COLO668 (cell line): ENCODE measurements at regions not wholly inside any gene's neighbourhood (a gene's known extent, or its start where the extent isn't known, plus 50 kb on each side); places are given as distances from the start of the nearest gene placed in this dataset.
"Not testable (repeated sequence)": the region's sequence is repeated elsewhere in the genome, so short reads cannot be mapped to it uniquely, and the experiment has no call there.

Source experiments
- DNase-seq: peaks from one replicate; lab custom pipeline; 2025; ENCODE audit not compliant: unreplicated experiment; lab: John Stamatoyannopoulos, UW

DNA sequence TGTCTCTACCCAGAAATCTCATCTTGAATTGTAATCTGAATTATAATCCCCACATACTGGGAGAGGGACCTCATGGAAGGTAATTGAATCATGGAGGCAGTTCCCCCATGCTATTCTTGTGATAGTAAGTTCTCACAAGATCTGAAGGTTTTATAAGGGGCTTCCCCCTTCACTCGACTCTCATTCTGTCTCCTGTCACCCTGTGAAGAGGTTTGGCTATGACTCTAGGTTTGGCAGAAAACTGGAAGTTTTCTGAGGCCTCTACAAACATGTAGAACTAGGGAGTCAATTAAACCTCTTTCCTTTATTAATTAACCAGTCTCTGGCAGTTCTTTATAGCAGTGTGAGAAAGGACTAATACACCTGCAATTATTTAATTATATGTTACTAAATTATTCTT, 125.2 kb upstream of the TGFBR2 start:
- DNase-seq = no peak

GRCh38 chr3:30484229-30484628, 122.2 kb upstream of the TGFBR2 start:
- not testable (repeated sequence) for DNase-seq

- no peak for DNase-seq
These were observed 120.0 kb upstream of the TGFBR2 start for GRCh38 chr3:30486368-30486767.

DNA sequence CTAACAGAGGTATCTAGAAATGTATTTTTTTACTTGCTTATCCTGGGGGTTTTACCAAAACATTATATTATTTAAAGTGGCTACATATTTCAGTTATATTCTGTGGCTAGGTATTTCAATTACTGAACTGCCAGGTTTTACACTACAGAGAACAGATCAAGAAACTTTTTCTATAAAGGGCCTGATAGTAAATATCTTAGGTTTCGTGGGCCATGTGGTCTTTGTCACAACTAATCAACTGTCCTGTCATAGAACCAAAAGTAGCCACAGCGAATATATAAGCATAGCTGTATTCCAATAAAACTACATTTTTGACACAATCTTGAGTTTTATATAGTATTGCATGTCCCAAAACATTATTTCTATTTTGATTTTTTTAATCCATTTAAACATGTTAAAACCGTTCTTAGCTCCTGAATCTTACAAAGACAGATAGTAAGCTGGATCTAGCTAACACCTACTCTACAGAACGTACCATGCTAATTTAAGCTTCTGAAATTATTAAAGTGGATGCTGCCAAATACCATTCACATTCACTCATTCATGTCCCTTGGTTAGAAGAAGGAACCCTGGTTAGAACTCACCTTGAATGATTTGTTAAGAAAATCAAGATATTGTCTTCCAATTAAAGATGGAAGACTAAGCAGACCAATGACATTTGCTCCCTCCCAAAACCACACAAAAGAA, 118.2 kb upstream of the TGFBR2 start:
- DNase-seq = no peak

DNA sequence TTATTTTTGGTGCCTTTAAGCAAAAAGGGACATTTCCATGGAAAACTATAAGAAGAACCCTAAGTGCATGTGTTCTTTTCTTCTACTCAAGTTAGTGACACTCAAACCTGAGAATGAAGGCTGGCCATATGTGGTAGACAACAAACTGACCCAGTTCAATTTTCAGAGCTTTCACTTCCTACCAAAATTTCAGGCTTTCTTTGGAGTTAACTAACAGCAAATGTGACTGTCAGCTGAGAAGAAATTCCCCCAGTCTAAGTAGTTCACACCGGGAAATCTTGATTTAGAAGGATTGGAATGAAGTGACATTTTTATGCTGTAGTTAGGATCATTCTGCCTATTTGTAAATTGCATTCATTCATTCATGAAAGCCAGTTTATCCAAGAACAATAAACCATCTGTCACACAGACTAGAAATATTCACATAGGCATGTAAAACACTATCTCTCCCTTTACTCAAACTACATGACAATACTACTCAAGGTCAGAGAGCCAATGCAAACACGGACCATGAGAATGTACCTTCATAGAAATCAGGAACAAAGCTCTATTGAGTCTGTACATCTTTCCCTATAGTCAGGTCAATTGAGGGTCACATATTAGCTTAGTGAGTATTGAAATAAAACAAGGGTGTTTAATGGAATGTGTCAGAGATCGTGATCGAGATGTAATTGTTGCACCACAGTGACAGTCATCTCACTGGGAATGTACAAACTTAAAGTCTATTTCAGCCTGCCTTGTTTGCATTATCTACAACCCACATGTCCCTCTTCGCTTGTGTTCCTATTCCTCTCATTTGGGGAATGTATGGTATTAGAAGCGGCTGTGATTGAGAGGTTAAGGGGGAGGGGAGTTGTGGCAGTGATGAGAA, 113.8 kb upstream of the TGFBR2 start:
- no peak for DNase-seq

DNA sequence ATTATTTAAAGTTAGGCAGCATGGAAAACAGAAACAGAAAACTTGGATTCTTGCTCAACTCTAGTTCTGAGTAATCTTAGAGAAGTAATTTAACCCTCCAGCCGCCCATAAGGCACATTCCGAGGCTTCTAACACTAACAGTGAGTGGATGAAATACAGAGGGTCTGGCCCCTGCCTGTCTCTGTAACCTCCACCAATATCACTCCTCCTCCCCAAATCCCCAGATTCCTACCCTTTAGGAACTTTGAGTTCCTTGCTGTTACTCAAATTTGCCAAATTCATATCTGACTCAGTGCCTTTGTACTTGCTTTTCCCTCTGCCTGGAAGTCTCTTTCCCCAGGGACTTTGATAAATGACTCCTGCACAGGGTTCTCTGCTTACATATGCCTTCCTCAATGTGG, 112.5 kb upstream of the TGFBR2 start:
- no peak for DNase-seq

DNA sequence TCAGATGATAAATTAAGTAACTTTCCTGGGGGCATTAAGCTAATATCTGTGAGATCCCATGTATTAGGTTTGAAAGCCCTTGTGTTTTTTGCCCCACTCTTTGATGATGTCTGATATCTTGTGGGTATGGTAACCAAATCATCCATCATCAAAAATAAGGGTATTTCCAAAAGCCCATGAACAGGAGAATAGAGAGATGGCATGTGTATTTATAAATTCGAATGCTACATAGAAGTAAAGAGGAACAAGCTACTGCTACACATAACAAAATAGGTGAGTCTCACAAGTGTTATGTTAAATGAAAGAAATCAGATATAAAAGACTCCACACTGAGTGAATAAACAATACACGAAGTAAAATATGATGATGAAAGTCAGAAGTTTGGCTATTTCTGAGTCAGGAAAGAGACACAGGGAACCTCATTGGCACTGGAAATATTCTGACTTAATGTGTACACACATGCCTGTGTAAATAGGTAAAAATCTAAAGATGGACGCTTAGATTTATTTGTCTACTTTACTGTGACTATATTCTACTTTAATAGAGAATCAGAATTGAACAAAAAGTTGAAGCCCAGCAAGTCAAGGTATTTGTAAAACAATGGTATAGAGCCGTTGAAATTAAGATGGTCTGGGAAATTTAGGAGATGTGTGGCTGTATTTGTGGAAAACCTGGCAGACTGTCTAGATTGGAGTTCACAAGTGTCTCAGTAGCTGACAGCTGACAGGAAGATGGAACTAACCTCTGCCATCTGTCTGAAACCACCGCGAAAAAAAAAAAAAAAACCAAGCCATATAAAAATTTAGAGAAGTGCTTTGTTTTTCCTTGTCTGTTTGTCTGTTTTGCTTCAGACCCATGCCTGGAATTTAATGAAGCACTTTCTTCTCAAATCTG, 111.0 kb upstream of the TGFBR2 start:
- no peak for DNase-seq

GRCh38 chr3:30496066-30496966, 110.1 kb upstream of the TGFBR2 start:
- DNase-seq = no peak

DNA sequence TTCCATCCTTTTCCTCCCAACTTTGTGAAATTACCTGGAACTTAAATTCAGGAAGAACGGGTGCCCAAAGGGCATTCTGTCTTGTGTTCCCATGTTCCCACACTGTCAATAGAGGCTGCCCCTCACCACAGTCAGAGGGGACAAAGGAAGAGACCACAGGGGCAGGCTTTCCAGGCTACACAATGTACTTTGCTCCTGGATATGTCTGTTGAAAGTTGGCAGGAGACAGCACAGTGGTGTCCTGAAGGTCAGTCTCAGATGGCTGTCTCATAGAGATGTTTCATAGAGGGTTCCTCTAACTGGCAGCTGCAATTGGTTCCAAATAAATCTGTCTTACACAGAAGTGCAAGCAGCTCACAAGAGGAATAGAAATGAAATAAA, 107.8 kb upstream of the TGFBR2 start:
- no peak for DNase-seq

DNA sequence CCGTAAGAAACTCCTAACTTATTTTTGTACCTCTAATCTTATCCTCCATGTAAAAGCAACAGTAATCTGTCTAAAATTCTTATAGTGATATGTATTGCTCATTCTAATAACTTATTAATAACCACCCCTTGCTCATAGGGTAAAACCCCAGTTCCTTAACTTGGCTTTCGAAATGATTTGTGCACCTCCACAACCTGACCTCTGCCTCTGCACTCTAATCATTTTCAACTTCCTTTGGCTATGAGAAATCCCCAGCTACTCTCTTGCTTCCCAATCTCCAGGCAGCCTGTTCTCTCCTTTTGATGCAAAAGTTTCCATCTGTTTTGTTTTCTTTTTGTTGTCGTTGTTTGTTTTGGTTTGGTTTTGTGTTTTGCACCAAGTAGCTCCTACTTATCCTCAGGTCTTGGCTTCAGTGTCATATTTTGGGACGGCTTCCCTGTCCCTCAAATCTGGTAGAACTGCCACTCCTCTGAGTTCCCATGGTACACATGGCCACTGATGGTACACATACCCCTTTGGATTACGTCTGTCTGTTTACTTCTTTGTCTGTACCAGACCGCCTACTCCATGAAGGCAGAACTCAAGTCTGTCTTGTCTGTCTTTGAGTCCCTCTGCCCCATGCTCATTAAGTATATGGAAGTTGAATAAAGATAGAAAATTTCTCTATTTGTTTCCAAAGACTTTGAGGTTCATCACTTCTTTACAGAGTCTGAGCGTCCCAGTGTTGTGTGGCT, 105.6 kb upstream of the TGFBR2 start:
- DNase-seq = no peak

DNA sequence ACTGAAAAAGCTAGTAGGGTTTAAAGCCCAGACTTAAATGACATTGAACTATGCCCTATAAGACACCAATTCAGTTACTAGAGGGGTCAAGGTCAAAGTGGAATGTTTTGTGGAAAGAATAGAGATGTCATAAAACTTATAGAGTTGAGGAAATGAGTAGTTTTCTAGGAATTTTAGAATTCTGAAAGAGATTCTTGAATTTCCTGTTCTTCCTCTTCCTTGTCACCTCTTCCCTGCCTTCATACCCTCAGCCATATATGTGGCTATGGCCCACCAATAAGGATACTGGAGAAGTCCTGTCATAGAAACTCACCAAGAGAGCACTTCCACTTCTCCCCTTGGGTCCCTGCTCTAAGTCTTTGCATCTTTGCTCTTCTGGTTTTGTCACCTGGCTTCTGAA, 104.9 kb upstream of the TGFBR2 start:
- DNase-seq = no peak

- no peak for DNase-seq
These were observed 104.2 kb upstream of the TGFBR2 start for GRCh38 chr3:30502051-30502741.

- no peak for DNase-seq
These were observed 103.7 kb upstream of the TGFBR2 start for GRCh38 chr3:30502742-30503073.

DNA sequence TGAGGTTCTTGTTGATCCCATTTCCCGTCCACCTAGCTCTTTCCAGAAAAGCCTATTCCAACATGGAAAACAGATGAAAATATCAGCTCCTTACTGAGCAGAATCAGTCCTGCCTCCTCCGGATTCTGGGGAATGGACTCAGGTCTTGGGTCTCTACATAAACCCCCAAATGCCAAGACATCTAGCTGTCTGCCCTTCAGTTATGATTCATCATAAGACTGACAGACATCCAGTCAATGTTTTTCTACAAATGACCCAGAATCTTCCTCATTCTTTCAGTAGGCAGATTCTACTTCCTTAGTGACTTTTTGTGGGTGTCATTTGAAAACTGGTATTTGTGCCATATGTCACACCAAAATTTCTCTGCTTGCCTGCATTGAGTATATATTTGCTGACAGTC, 103.0 kb upstream of the TGFBR2 start:
- DNase-seq = no peak

DNA sequence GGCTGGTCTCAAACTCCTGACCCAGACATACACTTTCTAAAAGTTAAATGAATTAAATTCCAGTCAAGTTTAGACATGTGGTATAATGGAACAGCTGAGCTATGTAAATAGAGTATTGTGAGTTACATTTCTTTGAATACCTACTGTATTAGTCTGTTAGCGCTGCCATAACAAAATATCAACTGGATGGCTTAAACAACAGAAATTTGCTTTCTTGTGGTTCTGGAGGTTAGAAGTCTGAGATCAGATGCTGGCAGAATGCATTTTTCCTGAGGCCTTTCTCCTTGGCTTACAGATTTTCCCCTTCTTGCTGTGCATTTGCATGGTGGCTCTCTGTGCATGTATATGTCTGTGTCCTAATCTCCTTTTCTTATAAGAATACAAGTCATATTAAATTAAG, 101.5 kb upstream of the TGFBR2 start:
- no peak for DNase-seq

GRCh38 chr3:30505866-30506520, 100.4 kb upstream of the TGFBR2 start:
- no peak for DNase-seq

DNA sequence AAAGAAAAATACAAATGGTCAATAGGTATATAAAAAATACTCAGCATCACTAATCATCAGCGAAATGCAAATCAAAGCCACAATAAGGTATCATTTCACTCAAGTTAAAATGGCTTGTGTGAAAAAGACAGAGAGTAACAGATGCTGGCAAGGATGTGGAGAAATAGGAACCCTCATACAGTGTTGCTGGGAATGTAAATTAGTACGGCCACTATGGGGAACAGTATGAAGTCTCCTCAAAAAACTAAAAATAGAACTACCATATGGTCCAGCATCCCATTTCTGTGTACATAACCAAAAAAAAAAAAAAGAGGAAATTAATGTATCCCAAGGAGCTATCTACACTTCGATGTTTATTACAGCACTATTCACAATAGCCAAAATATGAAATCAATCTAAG, 98.1 kb upstream of the TGFBR2 start:
- DNase-seq = no peak

DNA sequence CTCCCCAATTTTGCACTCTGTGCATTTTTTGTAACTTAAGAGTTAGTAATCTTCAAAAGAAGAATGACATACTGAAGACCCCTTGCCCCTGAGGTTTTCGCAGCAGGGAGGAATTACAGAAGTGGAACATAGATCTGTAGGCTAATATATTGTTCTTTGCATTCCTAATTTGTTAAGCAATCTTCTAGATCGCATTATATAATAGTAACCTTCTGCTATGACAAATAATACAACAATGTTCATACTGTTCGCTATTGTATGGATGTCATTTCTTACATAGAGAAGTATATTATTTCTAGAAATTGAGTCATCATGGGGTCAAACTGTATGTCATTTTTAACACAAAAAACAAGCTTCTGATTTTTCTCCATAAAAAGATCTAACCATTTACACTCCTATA, 95.8 kb upstream of the TGFBR2 start:
- no peak for DNase-seq
